Neuron (in vitro differentiated cells): ENCODE measurements at regions not wholly inside any gene's neighbourhood (a gene's known extent, or its start where the extent isn't known, plus 50 kb on each side); places are given as distances from the start of the nearest gene placed in this dataset.
"Not testable (repeated sequence)": the region's sequence is repeated elsewhere in the genome, so short reads cannot be mapped to it uniquely, and the experiment has no call there.

Source experiments
- H2AFZ ChIP-seq: one replicate; pipeline ENCODE4 v1.6.1; 2013; ENCODE audit warnings: low read depth, mild to moderate bottlenecking, inconsistent platforms, low read length, moderate library complexity
- H3K27me3 ChIP-seq: one replicate; pipeline ENCODE4 v1.6.1; 2013; ENCODE audit warnings: low read length; ENCODE audit not compliant: insufficient read depth
- H3K36me3 ChIP-seq: one replicate; pipeline ENCODE4 v1.6.1; 2013; ENCODE audit warnings: low read length; ENCODE audit not compliant: insufficient read depth
- H3K4me1 ChIP-seq: one replicate; pipeline ENCODE4 v1.6.1; 2013; ENCODE audit warnings: low read length; ENCODE audit not compliant: insufficient read depth
- H3K4me3 ChIP-seq: 2 replicates; pipeline ENCODE4 v1.5.1; 2013; ENCODE audit warnings: mild to moderate bottlenecking, low read length, moderate library complexity
- H3K9me3 ChIP-seq: one replicate; pipeline ENCODE4 v1.6.1; 2013; ENCODE audit warnings: low read length

- H3K27me3 ChIP-seq = no peaks in the 10 kb centered on the region
Observed at GRCh38 chr9:108434502-108434901, 421.3 kb downstream of the ACTL7B start.

GRCh38 chr9:108434036-108434435 is 421.8 kb downstream of the ACTL7B start:
- H3K4me3 ChIP-seq = no peak overlapping the region

More at GRCh38 chr9:108434502-108434901, 421.3 kb downstream of the ACTL7B start:
- H3K36me3 ChIP-seq = no peaks in the 10 kb centered on the region
- no peak overlapping the region for H3K4me3 ChIP-seq
- H2AFZ ChIP-seq = no peak overlapping the region
- H3K4me1 ChIP-seq = no peaks in the 10 kb centered on the region
- no peaks in the 10 kb centered on the region for H3K9me3 ChIP-seq

GRCh38 chr9:108430655-108431054 is 425.1 kb downstream of the ACTL7B start:
- no peak overlapping the region for H2AFZ ChIP-seq
- H3K4me1 ChIP-seq = no peaks in the 10 kb centered on the region
- no peak overlapping the region for H3K4me3 ChIP-seq
- H3K36me3 ChIP-seq = no peaks in the 10 kb centered on the region
- H3K9me3 ChIP-seq = no peaks in the 10 kb centered on the region
- H3K27me3 ChIP-seq = no peaks in the 10 kb centered on the region

More at GRCh38 chr9:108434036-108434435, 421.8 kb downstream of the ACTL7B start:
- Histone ChIP-seq H3K36me3 (no peaks in the 10 kb centered on the region), H3K9me3 (no peaks in the 10 kb centered on the region), H3K4me1 (no peaks in the 10 kb centered on the region), H2AFZ (no peak overlapping the region), H3K27me3 (no peaks in the 10 kb centered on the region)

GRCh38 chr9:108427751-108428150 is 428.0 kb downstream of the ACTL7B start:
- Histone ChIP-seq H3K4me3 (no peak overlapping the region), H3K27me3 (no peaks in the 10 kb centered on the region), H3K36me3 (no peaks in the 10 kb centered on the region), H3K4me1 (no peaks in the 10 kb centered on the region), H2AFZ (no peak overlapping the region), H3K9me3 (no peaks in the 10 kb centered on the region)

GRCh38 chr9:108426421-108426940 is 429.3 kb downstream of the ACTL7B start:
- H3K27me3 ChIP-seq, H3K9me3 ChIP-seq: not testable (repeated sequence)

GRCh38 chr9:108423433-108423832 is 432.4 kb downstream of the ACTL7B start:
- Histone ChIP-seq H3K4me1 (no peaks in the 10 kb centered on the region), H2AFZ (no peak overlapping the region), H3K27me3 (no peaks in the 10 kb centered on the region), H3K9me3 (no peaks in the 10 kb centered on the region), H3K4me3 (no peak overlapping the region), H3K36me3 (no peaks in the 10 kb centered on the region)

More at GRCh38 chr9:108426421-108426940, 429.3 kb downstream of the ACTL7B start:
- not testable (repeated sequence) for H3K4me1 ChIP-seq, H3K4me3 ChIP-seq, H2AFZ ChIP-seq, H3K36me3 ChIP-seq

- Histone ChIP-seq H3K27me3 (no peaks in the 10 kb centered on the region), H3K36me3 (no peaks in the 10 kb centered on the region), H2AFZ (no peak overlapping the region), H3K9me3 (no peaks in the 10 kb centered on the region), H3K4me3 (no peak overlapping the region), H3K4me1 (no peaks in the 10 kb centered on the region)
Observed at GRCh38 chr9:108419379-108419778, 436.4 kb downstream of the ACTL7B start.

GRCh38 chr9:108417726-108418125 is 438.1 kb downstream of the ACTL7B start:
- Histone ChIP-seq H3K4me3 (no peak overlapping the region), H3K9me3 (no peaks in the 10 kb centered on the region), H3K36me3 (no peaks in the 10 kb centered on the region), H3K4me1 (no peaks in the 10 kb centered on the region), H3K27me3 (no peaks in the 10 kb centered on the region), H2AFZ (no peak overlapping the region)

GRCh38 chr9:108417312-108417711 is 438.5 kb downstream of the ACTL7B start:
- no peaks in the 10 kb centered on the region for H3K4me1 ChIP-seq
- no peak overlapping the region for H3K4me3 ChIP-seq
- no peaks in the 10 kb centered on the region for H3K27me3 ChIP-seq
- no peaks in the 10 kb centered on the region for H3K9me3 ChIP-seq
- no peaks in the 10 kb centered on the region for H3K36me3 ChIP-seq
- no peak overlapping the region for H2AFZ ChIP-seq

- H3K27me3 ChIP-seq = no peaks in the 10 kb centered on the region
- no peak overlapping the region for H3K4me3 ChIP-seq
- no peak overlapping the region for H2AFZ ChIP-seq
- no peaks in the 10 kb centered on the region for H3K9me3 ChIP-seq
- no peaks in the 10 kb centered on the region for H3K36me3 ChIP-seq
- H3K4me1 ChIP-seq = no peaks in the 10 kb centered on the region
Observed at GRCh38 chr9:108416324-108416723, 439.5 kb downstream of the ACTL7B start.

GRCh38 chr9:108413809-108414208 is 442.0 kb downstream of the ACTL7B start:
- no peaks in the 10 kb centered on the region for H3K36me3 ChIP-seq
- no peaks in the 10 kb centered on the region for H3K9me3 ChIP-seq
- no peaks in the 10 kb centered on the region for H3K27me3 ChIP-seq
- no peaks in the 10 kb centered on the region for H3K4me1 ChIP-seq
- H2AFZ ChIP-seq = no peak overlapping the region
- H3K4me3 ChIP-seq = no peak overlapping the region

GRCh38 chr9:108412755-108413154 is 443.0 kb downstream of the ACTL7B start:
- H3K4me1 ChIP-seq = no peaks in the 10 kb centered on the region
- H3K36me3 ChIP-seq = no peaks in the 10 kb centered on the region
- no peaks in the 10 kb centered on the region for H3K27me3 ChIP-seq
- H3K9me3 ChIP-seq = no peaks in the 10 kb centered on the region
- no peak overlapping the region for H2AFZ ChIP-seq
- H3K4me3 ChIP-seq = no peak overlapping the region

- Histone ChIP-seq H3K27me3 (no peaks in the 10 kb centered on the region), H2AFZ (no peak overlapping the region), H3K4me1 (no peaks in the 10 kb centered on the region), H3K36me3 (no peaks in the 10 kb centered on the region), H3K9me3 (no peaks in the 10 kb centered on the region), H3K4me3 (no peak overlapping the region)
Observed at GRCh38 chr9:108411632-108412031, 444.2 kb downstream of the ACTL7B start.

GRCh38 chr9:108410161-108410560 is 445.6 kb downstream of the ACTL7B start:
- Histone ChIP-seq H2AFZ (no peak overlapping the region), H3K9me3 (no peaks in the 10 kb centered on the region), H3K36me3 (no peaks in the 10 kb centered on the region), H3K4me1 (no peaks in the 10 kb centered on the region), H3K27me3 (no peaks in the 10 kb centered on the region), H3K4me3 (no peak overlapping the region)
